K562 (cell line): ENCODE measurements at regions not wholly inside any gene's neighbourhood (a gene's known extent, or its start where the extent isn't known, plus 50 kb on each side); places are given as distances from the start of the nearest gene placed in this dataset.

Experiments used
- ATAC-seq: fragments of 200-7000 bp; cut with Tn5 transposase; 3 replicates; pipeline ENCODE4 v1.9.1; 2020; ENCODE audit warnings: moderate library complexity
- BruUV-seq: library from RNA; stranded (reverse); fragments of 400-500 nt; replicated peaks from 2 replicates; lab custom pipeline; 2021; lab: Mats Ljungman, UMichigan
- CTCF ChIA-PET: fragments of 300-600 bp; formaldehyde crosslinking; extraction: SDS; loops from one replicate; lab custom pipeline; 2021; ENCODE audit warnings: low intra/inter-chr PET ratio; lab: Yijun Ruan, JAX
- POLR2A ChIA-PET: fragments of 300-600, 350-650 bp; sonication (Branson Sonifier 250); formaldehyde crosslinking; extraction: SDS; loops from one replicate; lab custom pipeline; 2021; ENCODE audit warnings: antibody characterized with exemption, inconsistent platforms; lab: Yijun Ruan, JAX
- DNase-seq, 4 experiments: peaks; one replicate each; pipeline versions ENCODE4 v3.0.0 to v3.0.0-alpha.2; 2011 to 2018; ENCODE audit warnings: low spot score in 3 of 4, mixed read lengths in 3 of 4; ENCODE audit errors: extremely low read depth in 1 of 4
- FAIRE-seq: peaks from 2 replicates; lab custom pipeline; 2011; peaks lifted over from hg19 to GRCh38; lab: Jason Lieb, UNC
- H2AFZ ChIP-seq: 2 replicates; pipeline ENCODE4 v1.6.0; 2011; ENCODE audit warnings: low read depth, low read length, control low read depth, inconsistent platforms
- H3K27ac ChIP-seq: fragments of 200-600 bp; 3 replicates; pipeline ENCODE4 v1.8.0; 2011; ENCODE audit warnings: low read depth, mild to moderate bottlenecking, control low read depth, inconsistent platforms, low read length, moderate library complexity, mixed read lengths; ENCODE audit errors: extremely low read depth
- H3K27me3 ChIP-seq, 2 experiments: fragments of 300-600 bp in 1 of 2; 2 replicates in 1 of 2; 3 replicates in 1 of 2; pipeline versions ENCODE4 v1.6.0 to v1.8.0; 2011; ENCODE audit warnings: inconsistent platforms in 2 of 2, low read length in 2 of 2, mild to moderate bottlenecking in 1 of 2, mixed read lengths in 1 of 2, moderate library complexity in 1 of 2; ENCODE audit not compliant: control insufficient read depth in 2 of 2, insufficient read depth in 2 of 2
- H3K36me3 ChIP-seq: fragments of 300-600 bp; 3 replicates; pipeline ENCODE4 v1.8.0; 2011; ENCODE audit warnings: mild to moderate bottlenecking, low read length, inconsistent platforms; ENCODE audit not compliant: control insufficient read depth, insufficient read depth
- H3K4me1 ChIP-seq, 2 experiments: fragments of 200-600 bp in 1 of 2; replicated peaks in 1 of 2; 2 replicates in 1 of 2; 3 replicates in 1 of 2; pipeline versions ENCODE4 v1.5.1 to v1.8.0; 2011; ENCODE audit warnings: inconsistent platforms in 2 of 2, low read length in 2 of 2, mild to moderate bottlenecking in 1 of 2, mixed read lengths in 1 of 2, moderate library complexity in 1 of 2; ENCODE audit not compliant: control insufficient read depth in 2 of 2, insufficient read depth in 2 of 2
- H3K4me2 ChIP-seq: 2 replicates; pipeline ENCODE4 v1.6.1; 2011; ENCODE audit warnings: low read length, control low read depth, inconsistent platforms, mixed read lengths; ENCODE audit not compliant: insufficient read depth
- H3K4me3 ChIP-seq: fragments of 200-600 bp; sonication (generic), shearing (Covaris generic); 2 replicates; pipeline ENCODE4 v1.5.1; 2016; ENCODE audit warnings: control low read depth, inconsistent platforms
- H3K79me2 ChIP-seq: fragments of 200-600 bp; 3 replicates; pipeline ENCODE4 v1.8.0; 2011; ENCODE audit warnings: low read length, inconsistent platforms; ENCODE audit not compliant: control insufficient read depth, insufficient read depth
- H3K9ac ChIP-seq, 2 experiments: 2 replicates each; pipeline versions ENCODE4 v1.6.0 to v1.6.1; 2011; ENCODE audit warnings: low read depth in 2 of 2, low read length in 2 of 2, control low read depth in 1 of 2, inconsistent platforms in 1 of 2, mild to moderate bottlenecking in 1 of 2, mixed read lengths in 1 of 2; ENCODE audit not compliant: insufficient read depth in 1 of 2
- H3K9me1 ChIP-seq: one replicate; pipeline ENCODE4 v1.6.0; 2011; ENCODE audit warnings: inconsistent platforms, mild to moderate bottlenecking, low read length, moderate library complexity; ENCODE audit not compliant: control insufficient read depth, insufficient read depth
- H3K9me3 ChIP-seq: replicated peaks from 2 replicates; pipeline ENCODE4 v1.5.1; 2011; ENCODE audit warnings: low read depth, low read length, inconsistent platforms; ENCODE audit not compliant: control insufficient read depth, insufficient read depth
- H4K20me1 ChIP-seq: replicated peaks from 2 replicates; pipeline ENCODE4 v1.6.1; 2011; ENCODE audit warnings: low read length, inconsistent platforms, mixed read lengths; ENCODE audit not compliant: control insufficient read depth, insufficient read depth
- ATF2 ChIP-seq: sonication (generic); formaldehyde crosslinking; IDR thresholded peaks from 2 replicates; pipeline ENCODE4 v1.8.1; 2022; ENCODE audit warnings: missing genetic modification reagents
- BMI1 ChIP-seq: fragments of 150-350 bp; IDR thresholded peaks from 2 replicates; pipeline ENCODE4 v1.6.1; 2014; ENCODE audit warnings: low read length
- CEBPZ ChIP-seq: fragments of 150-350 bp; IDR thresholded peaks from 2 replicates; pipeline ENCODE4 v1.6.1; 2014; ENCODE audit warnings: low read depth, mild to moderate bottlenecking, low read length, borderline replicate concordance
- DEAF1 ChIP-seq: fragments of 450-650 bp; formaldehyde crosslinking; IDR thresholded peaks from 2 replicates; pipeline ENCODE4 v1.4.0; 2020; ENCODE audit warnings: mild to moderate bottlenecking, moderate library complexity
- E2F1 ChIP-seq: sonication (generic); formaldehyde crosslinking; IDR thresholded peaks from 2 replicates; pipeline ENCODE4 v1.8.1; 2023; ENCODE audit warnings: mild to moderate bottlenecking, missing genetic modification reagents, moderate library complexity
- PKNOX1 ChIP-seq: fragments of 450-650 bp; IDR thresholded peaks from 2 replicates; pipeline ENCODE4 v1.6.1; 2016
- RFX7 ChIP-seq: fragments of 250-450 bp; sonication (Bioruptor Pico); IDR thresholded peaks from 2 replicates; pipeline ENCODE4 v1.5.1; 2021; ENCODE audit warnings: mild to moderate bottlenecking
- ZNF174 ChIP-seq: fragments of 250-450 bp; sonication (Bioruptor Pico); IDR thresholded peaks from 2 replicates; pipeline ENCODE4 v1.4.0; 2020; ENCODE audit warnings: mild to moderate bottlenecking
- ZNF239 ChIP-seq: fragments of 250-450 bp; sonication (Bioruptor Pico); IDR thresholded peaks from 2 replicates; pipeline ENCODE4 v1.4.0; 2020; ENCODE audit warnings: mild to moderate bottlenecking
- ZNF507 ChIP-seq: conservative IDR thresholded peaks from 2 replicates; pipeline ENCODE4 v1.6.1; 2017; ENCODE audit warnings: missing genetic modification characterization, missing compliant biosample characterization
- WGBS: fragments of 100-300 bp; shearing (Covaris generic); methylation state at CpG from one replicate; pipeline ENCODE4 v1.1.6; 2016; ENCODE audit warnings: low coverage, mixed read lengths; ENCODE audit not compliant: insufficient coverage; ENCODE audit errors: missing lambda C conversion rate; 5-methylcytosine and 5-hydroxymethylcytosine counted together
- in situ Hi-C: fragments of 300-500 bp; cut with MboI; formaldehyde crosslinking; loops from 4 replicates; pipeline ENCODE4 v1.15.0; 2018; ENCODE audit warnings: inconsistent platforms, mixed read lengths
- intact Hi-C: fragments of 100-400 bp; cut with micrococcal nuclease; formaldehyde crosslinking; loops from 2 replicates; pipeline ENCODE4 v1.14.2; 2022

GRCh38 chr12:31218203-31219025 is 107.5 kb downstream of the SINHCAF start:
- no TSS peak for BruUV-seq
- ATAC-seq = no peak
- ChIA-PET CTCF (interaction anchor here (0.5 kb wide), 1 partner anchor 102 kb away, joined by 3 read pairs; no protein-coding TSS in a partner anchor), POLR2A (no interaction called here)
- 0% methylated on average over 8 of the region's 9 CpGs for WGBS
- intact Hi-C loops (no loop called here), in situ Hi-C loops (loop anchor here (5.0 kb wide), 1 partner anchor 101 kb away; no protein-coding TSS in a partner anchor)
- Histone ChIP-seq H3K27me3 (peaks cover 10 to 65% of the 10 kb centered on the region in 2 experiments; a peak in 4 of 5 replicates), H3K9ac (no peak overlapping the region), H3K9me1 (no peaks in the 10 kb centered on the region), H3K4me3 (no peak overlapping the region), H3K4me1 (no peaks in the 10 kb centered on the region), H3K9me3 (no peaks in the 10 kb centered on the region), H3K36me3 (no peaks in the 10 kb centered on the region), H4K20me1 (no peaks in the 10 kb centered on the region), H3K79me2 (no peaks in the 10 kb centered on the region), H2AFZ (no peak overlapping the region), H3K4me2 (no peak overlapping the region), H3K27ac (no peak overlapping the region)
- no peak for FAIRE-seq
- no peak for DNase-seq
- TF ChIP-seq E2F1 (CRISPR knock-in tag) (no peak), DEAF1 (no peak), CEBPZ (no peak), ATF2 (CRISPR knock-in tag) (no peak), PKNOX1 (no peak), ZNF507 (no peak), ZNF239 (CRISPR knock-in tag) (no peak), ZNF174 (CRISPR knock-in tag) (no peak), RFX7 (CRISPR knock-in tag) (no peak), BMI1 (no peak)
